HEK293T (cell line): ENCODE measurements at regions not wholly inside any gene's neighbourhood (a gene's known extent, or its start where the extent isn't known, plus 50 kb on each side); places are given as distances from the start of the nearest gene placed in this dataset.

ENCODE experiments used
- CTCF ChIA-PET: fragments of 350-600 bp; formaldehyde crosslinking; extraction: SDS; loops from one replicate; lab custom pipeline; 2021; ENCODE audit warnings: antibody characterized with exemption, inconsistent platforms; lab: Yijun Ruan, JAX
- POLR2A ChIA-PET: fragments of 350-600 bp; formaldehyde crosslinking; extraction: SDS; loops from one replicate; lab custom pipeline; 2020; ENCODE audit warnings: antibody characterized with exemption, inconsistent platforms; lab: Yijun Ruan, JAX
- DNase-seq: peaks from one replicate; pipeline ENCODE4 v3.0.0; 2012; ENCODE audit warnings: mixed read lengths; ENCODE audit errors: extremely low spot score
- ARNT ChIP-seq: fragments of 450-650 bp; IDR thresholded peaks from 2 replicates; pipeline ENCODE4 v1.6.1; 2017; ENCODE audit warnings: mild to moderate bottlenecking
- BHLHE40 ChIP-seq: fragments of 450-650 bp; IDR thresholded peaks from 2 replicates; pipeline ENCODE4 v1.6.1; 2016; ENCODE audit warnings: mild to moderate bottlenecking, moderate library complexity, borderline replicate concordance
- CTBP1 ChIP-seq: fragments of 450-650 bp; IDR thresholded peaks from 2 replicates; pipeline ENCODE4 v1.6.1; 2016; ENCODE audit warnings: borderline replicate concordance
- ELF4 ChIP-seq: fragments of 450-650 bp; IDR thresholded peaks from 2 replicates; pipeline ENCODE4 v1.6.1; 2017; ENCODE audit warnings: antibody characterized with exemption
- FOXA1 ChIP-seq: fragments of 450-650 bp; IDR thresholded peaks from 2 replicates; pipeline ENCODE4 v1.6.1; 2016; ENCODE audit warnings: mild to moderate bottlenecking
- FOXK2 ChIP-seq: fragments of 450-650 bp; IDR thresholded peaks from 2 replicates; pipeline ENCODE4 v1.6.1; 2016; ENCODE audit warnings: mild to moderate bottlenecking
- FOXM1 ChIP-seq: fragments of 450-650 bp; IDR thresholded peaks from 2 replicates; pipeline ENCODE4 v1.6.1; 2017; ENCODE audit warnings: mild to moderate bottlenecking, borderline replicate concordance
- HDGF ChIP-seq: fragments of 450-650 bp; IDR thresholded peaks from 2 replicates; pipeline ENCODE4 v1.6.1; 2017; ENCODE audit warnings: antibody characterized with exemption, borderline replicate concordance
- L3MBTL2 ChIP-seq: fragments of 450-650 bp; conservative IDR thresholded peaks from 2 replicates; pipeline ENCODE4 v1.6.1; 2016; ENCODE audit warnings: mild to moderate bottlenecking
- LEF1 ChIP-seq: fragments of 450-650 bp; IDR thresholded peaks from 2 replicates; pipeline ENCODE4 v1.6.1; 2017; ENCODE audit warnings: mild to moderate bottlenecking, borderline replicate concordance
- NFRKB ChIP-seq: fragments of 450-650 bp; IDR thresholded peaks from 2 replicates; pipeline ENCODE4 v1.6.1; 2016; ENCODE audit warnings: mild to moderate bottlenecking, moderate library complexity
- PKNOX1 ChIP-seq: fragments of 450-650 bp; IDR thresholded peaks from 2 replicates; pipeline ENCODE4 v1.6.1; 2016
- SP1 ChIP-seq: fragments of 450-650 bp; IDR thresholded peaks from 2 replicates; pipeline ENCODE4 v1.6.1; 2017
- SUZ12 ChIP-seq: fragments of 450-650 bp; IDR thresholded peaks from 2 replicates; pipeline ENCODE4 v1.6.1; 2016; ENCODE audit warnings: mild to moderate bottlenecking
- TARDBP ChIP-seq: fragments of 450-650 bp; IDR thresholded peaks from 2 replicates; pipeline ENCODE4 v1.6.1; 2016
- ZNF384 ChIP-seq: fragments of 450-650 bp; IDR thresholded peaks from 2 replicates; pipeline ENCODE4 v1.6.1; 2016

GRCh38 chr3:153574445-153574844 lies 412.4 kb downstream of the RAP2B start:
- POLR2A ChIA-PET = no interaction called here
- CTCF ChIA-PET = no interaction called here
- no peak for DNase-seq
- TF ChIP-seq SP1 (no peak), L3MBTL2 (no peak), ELF4 (no peak), FOXA1 (no peak), SUZ12 (no peak), CTBP1 (no peak), NFRKB (no peak), ARNT (no peak), LEF1 (no peak), BHLHE40 (no peak), ZNF384 (no peak), HDGF (no peak), TARDBP (no peak), FOXK2 (no peak), FOXM1 (no peak)

- TF ChIP-seq SP1 = no peak
- TF ChIP-seq NFRKB = no peak
- TF ChIP-seq HDGF = no peak
- no peak for TF ChIP-seq FOXM1
- no peak for TF ChIP-seq LEF1
- TF ChIP-seq BHLHE40 = no peak
- no peak for TF ChIP-seq CTBP1
- no peak for TF ChIP-seq ZNF384
- no peak for TF ChIP-seq FOXK2
- no peak for TF ChIP-seq ARNT
- no peak for TF ChIP-seq TARDBP
- no peak for TF ChIP-seq L3MBTL2
- TF ChIP-seq PKNOX1 = no peak
- no peak for TF ChIP-seq ELF4
- TF ChIP-seq FOXA1 = no peak
- TF ChIP-seq SUZ12 = no peak
- CTCF ChIA-PET = interaction anchor here (0.9 kb wide), 1 partner anchor 133 kb away, joined by 3 read pairs; no protein-coding TSS in a partner anchor
- POLR2A ChIA-PET = no interaction called here
- DNase-seq = no peak
These were observed 415.2 kb downstream of the RAP2B start for GRCh38 chr3:153577059-153577736.

GRCh38 chr3:153578046-153578445 lies 416.0 kb downstream of the RAP2B start:
- TF ChIP-seq TARDBP (no peak), ELF4 (no peak), BHLHE40 (no peak), ZNF384 (no peak), PKNOX1 (no peak), NFRKB (no peak), FOXM1 (no peak)
- CTCF ChIA-PET = no interaction called here
- POLR2A ChIA-PET = no interaction called here

GRCh38 chr3:153590051-153590450 lies 428.0 kb downstream of the RAP2B start:
- TF ChIP-seq CTBP1 = no peak
- TF ChIP-seq FOXA1 = no peak
- TF ChIP-seq PKNOX1 = no peak
- TF ChIP-seq SUZ12 = no peak
- TF ChIP-seq NFRKB = no peak
- ChIA-PET CTCF (no interaction called here), POLR2A (no interaction called here)
- no peak for DNase-seq

More at GRCh38 chr3:153578046-153578445, 416.0 kb downstream of the RAP2B start:
- DNase-seq = no peak

GRCh38 chr3:153591561-153592245 lies 429.7 kb downstream of the RAP2B start:
- POLR2A ChIA-PET = no interaction called here
- no peak for DNase-seq
- TF ChIP-seq CTBP1 (no peak), L3MBTL2 (no peak)
- CTCF ChIA-PET = no interaction called here

- CTCF ChIA-PET = no interaction called here
- DNase-seq = peak; percentile 23
- POLR2A ChIA-PET = no interaction called here
- no peak for TF ChIP-seq SP1
- no peak for TF ChIP-seq FOXM1
- no peak for TF ChIP-seq NFRKB
- TF ChIP-seq ELF4 = no peak
- no peak for TF ChIP-seq PKNOX1
- TF ChIP-seq FOXA1 = no peak
- no peak for TF ChIP-seq ZNF384
- no peak for TF ChIP-seq LEF1
- TF ChIP-seq FOXK2 = no peak
These were observed 433.3 kb downstream of the RAP2B start for GRCh38 chr3:153595186-153595815.
